ENCODE measurements at regions not wholly inside any gene's neighbourhood (a gene's known extent, or its start where the extent isn't known, plus 50 kb on each side); places are given as distances from the start of the nearest gene placed in this dataset.
"Not testable (repeated sequence)": the region's sequence is repeated elsewhere in the genome, so short reads cannot be mapped to it uniquely, and the experiment has no call there.

GRCh38 chr9:22658484-22658883 is 211.9 kb downstream of the DMRTA1 start:
- H3K27ac ChIP-seq (ENCODE audit: low read depth in 1 of 3, low read length in 2 of 3); FAIRE-seq: not testable (repeated sequence)
- WGBS, 3 donors = 60 to 70% (median 63%) methylated on average over 2 of the region's 2 CpGs

GRCh38 chr9:22682536-22682935 is 235.9 kb downstream of the DMRTA1 start:
- H3K4me3 ChIP-seq (ENCODE audit: low read depth in 1 of 3, low read length in 3 of 3) = no peak overlapping the region
- no peaks in the 10 kb centered on the region for H3K9me3 ChIP-seq (ENCODE audit: control insufficient read depth in 2 of 2, insufficient read depth in 1 of 2, low read depth in 1 of 2, low read length in 1 of 2)
- H3K4me1 ChIP-seq (ENCODE audit: control insufficient read depth in 3 of 3, insufficient read depth in 2 of 3, low read depth in 1 of 3, low read length in 2 of 3) = no peaks in the 10 kb centered on the region
- FAIRE-seq = no peak
- H3K27me3 ChIP-seq (ENCODE audit: control insufficient read depth in 3 of 3, insufficient read depth in 3 of 3, low read length in 3 of 3) = no peaks in the 10 kb centered on the region
- no peak overlapping the region for H3K27ac ChIP-seq (ENCODE audit: low read depth in 1 of 3, low read length in 2 of 3)
- WGBS, 3 donors = 20 to 41% (median 26%) methylated on average over 3 of the region's 3 CpGs
- DNase-seq = no peak
- no peaks in the 10 kb centered on the region for H3K36me3 ChIP-seq (ENCODE audit: control insufficient read depth in 3 of 3, insufficient read depth in 2 of 3, low read depth in 1 of 3, low read length in 3 of 3)

More at GRCh38 chr9:22658484-22658883, 211.9 kb downstream of the DMRTA1 start:
- DNase-seq; H3K9me3 ChIP-seq (ENCODE audit: control insufficient read depth in 2 of 2, insufficient read depth in 1 of 2, low read depth in 1 of 2, low read length in 1 of 2); H3K4me3 ChIP-seq (ENCODE audit: low read depth in 1 of 3, low read length in 3 of 3); H3K36me3 ChIP-seq (ENCODE audit: control insufficient read depth in 3 of 3, insufficient read depth in 2 of 3, low read depth in 1 of 3, low read length in 3 of 3); H3K4me1 ChIP-seq (ENCODE audit: control insufficient read depth in 3 of 3, insufficient read depth in 2 of 3, low read depth in 1 of 3, low read length in 2 of 3); H3K27me3 ChIP-seq (ENCODE audit: control insufficient read depth in 3 of 3, insufficient read depth in 3 of 3, low read length in 3 of 3): not testable (repeated sequence)

GRCh38 chr9:22682961-22683699 is 236.5 kb downstream of the DMRTA1 start:
- Histone ChIP-seq H3K27ac (ENCODE audit: low read depth in 1 of 3, low read length in 2 of 3) (no peak overlapping the region), H3K4me3 (ENCODE audit: low read depth in 1 of 3, low read length in 3 of 3) (no peak overlapping the region), H3K9me3 (ENCODE audit: control insufficient read depth in 2 of 2, insufficient read depth in 1 of 2, low read depth in 1 of 2, low read length in 1 of 2) (no peaks in the 10 kb centered on the region), H3K4me1 (ENCODE audit: control insufficient read depth in 3 of 3, insufficient read depth in 2 of 3, low read depth in 1 of 3, low read length in 2 of 3) (no peaks in the 10 kb centered on the region), H3K27me3 (ENCODE audit: control insufficient read depth in 3 of 3, insufficient read depth in 3 of 3, low read length in 3 of 3) (no peaks in the 10 kb centered on the region), H3K36me3 (ENCODE audit: control insufficient read depth in 3 of 3, insufficient read depth in 2 of 3, low read depth in 1 of 3, low read length in 3 of 3) (no peaks in the 10 kb centered on the region)
- WGBS, 3 donors = 30 to 39% (median 30%) methylated on average over 4 of the region's 4 CpGs
- DNase-seq (no peak), FAIRE-seq (no peak)

- no peaks in the 10 kb centered on the region for H3K27me3 ChIP-seq (ENCODE audit: control insufficient read depth in 3 of 3, insufficient read depth in 3 of 3, low read length in 3 of 3)
- DNase-seq (no peak), FAIRE-seq (no peak)
- 40 to 46% (median 41%) methylated on average over 2 of the region's 2 CpGs for WGBS, 3 donors
- H3K4me1 ChIP-seq (ENCODE audit: control insufficient read depth in 3 of 3, insufficient read depth in 2 of 3, low read depth in 1 of 3, low read length in 2 of 3) = no peaks in the 10 kb centered on the region
- no peaks in the 10 kb centered on the region for H3K9me3 ChIP-seq (ENCODE audit: control insufficient read depth in 2 of 2, insufficient read depth in 1 of 2, low read depth in 1 of 2, low read length in 1 of 2)
- no peak overlapping the region for H3K4me3 ChIP-seq (ENCODE audit: low read depth in 1 of 3, low read length in 3 of 3)
- H3K36me3 ChIP-seq (ENCODE audit: control insufficient read depth in 3 of 3, insufficient read depth in 2 of 3, low read depth in 1 of 3, low read length in 3 of 3) = no peaks in the 10 kb centered on the region
- no peak overlapping the region for H3K27ac ChIP-seq (ENCODE audit: low read depth in 1 of 3, low read length in 2 of 3)
These were observed 237.1 kb downstream of the DMRTA1 start for GRCh38 chr9:22683700-22684075.

- WGBS, 3 donors = 85 to 86% (median 86%) methylated on average over 2 of the region's 2 CpGs
- Histone ChIP-seq H3K36me3 (ENCODE audit: control insufficient read depth in 3 of 3, insufficient read depth in 2 of 3, low read depth in 1 of 3, low read length in 3 of 3) (no peaks in the 10 kb centered on the region), H3K4me1 (ENCODE audit: control insufficient read depth in 3 of 3, insufficient read depth in 2 of 3, low read depth in 1 of 3, low read length in 2 of 3) (no peaks in the 10 kb centered on the region), H3K4me3 (ENCODE audit: low read depth in 1 of 3, low read length in 3 of 3) (no peak overlapping the region), H3K27me3 (ENCODE audit: control insufficient read depth in 3 of 3, insufficient read depth in 3 of 3, low read length in 3 of 3) (no peaks in the 10 kb centered on the region), H3K27ac (ENCODE audit: low read depth in 1 of 3, low read length in 2 of 3) (no peak overlapping the region), H3K9me3 (ENCODE audit: control insufficient read depth in 2 of 2, insufficient read depth in 1 of 2, low read depth in 1 of 2, low read length in 1 of 2) (no peaks in the 10 kb centered on the region)
- FAIRE-seq (no peak), DNase-seq (no peak)
These were observed 246.5 kb downstream of the DMRTA1 start for GRCh38 chr9:22693156-22693555.

- DNase-seq (no peak), FAIRE-seq (no peak)
- Histone ChIP-seq H3K27me3 (ENCODE audit: control insufficient read depth in 3 of 3, insufficient read depth in 3 of 3, low read length in 3 of 3) (no peaks in the 10 kb centered on the region), H3K4me3 (ENCODE audit: low read depth in 1 of 3, low read length in 3 of 3) (no peak overlapping the region), H3K4me1 (ENCODE audit: control insufficient read depth in 3 of 3, insufficient read depth in 2 of 3, low read depth in 1 of 3, low read length in 2 of 3) (no peaks in the 10 kb centered on the region), H3K36me3 (ENCODE audit: control insufficient read depth in 3 of 3, insufficient read depth in 2 of 3, low read depth in 1 of 3, low read length in 3 of 3) (no peaks in the 10 kb centered on the region), H3K27ac (ENCODE audit: low read depth in 1 of 3, low read length in 2 of 3) (no peak overlapping the region), H3K9me3 (ENCODE audit: control insufficient read depth in 2 of 2, insufficient read depth in 1 of 2, low read depth in 1 of 2, low read length in 1 of 2) (no peaks in the 10 kb centered on the region)
These were observed 253.5 kb downstream of the DMRTA1 start for GRCh38 chr9:22700171-22700570.

GRCh38 chr9:22718653-22719052 is 272.0 kb downstream of the DMRTA1 start:
- H3K4me1 ChIP-seq (ENCODE audit: control insufficient read depth in 3 of 3, insufficient read depth in 2 of 3, low read depth in 1 of 3, low read length in 2 of 3) = no peaks in the 10 kb centered on the region
- no peaks in the 10 kb centered on the region for H3K9me3 ChIP-seq (ENCODE audit: control insufficient read depth in 2 of 2, insufficient read depth in 1 of 2, low read depth in 1 of 2, low read length in 1 of 2)
- H3K36me3 ChIP-seq (ENCODE audit: control insufficient read depth in 3 of 3, insufficient read depth in 2 of 3, low read depth in 1 of 3, low read length in 3 of 3) = no peaks in the 10 kb centered on the region
- H3K27ac ChIP-seq (ENCODE audit: low read depth in 1 of 3, low read length in 2 of 3) = no peak overlapping the region
- H3K4me3 ChIP-seq (ENCODE audit: low read depth in 1 of 3, low read length in 3 of 3) = no peak overlapping the region
- 74 to 85% (median 81%) methylated on average over 1 of the region's 1 CpG for WGBS, 3 donors
- FAIRE-seq (no peak), DNase-seq (no peak)
- no peaks in the 10 kb centered on the region for H3K27me3 ChIP-seq (ENCODE audit: control insufficient read depth in 3 of 3, insufficient read depth in 3 of 3, low read length in 3 of 3)

GRCh38 chr9:22722492-22722891 is 275.9 kb downstream of the DMRTA1 start:
- Histone ChIP-seq H3K4me1 (ENCODE audit: control insufficient read depth in 3 of 3, insufficient read depth in 2 of 3, low read depth in 1 of 3, low read length in 2 of 3) (no peaks in the 10 kb centered on the region), H3K36me3 (ENCODE audit: control insufficient read depth in 3 of 3, insufficient read depth in 2 of 3, low read depth in 1 of 3, low read length in 3 of 3) (no peaks in the 10 kb centered on the region), H3K4me3 (ENCODE audit: low read depth in 1 of 3, low read length in 3 of 3) (no peak overlapping the region), H3K27me3 (ENCODE audit: control insufficient read depth in 3 of 3, insufficient read depth in 3 of 3, low read length in 3 of 3) (no peaks in the 10 kb centered on the region), H3K27ac (ENCODE audit: low read depth in 1 of 3, low read length in 2 of 3) (no peak overlapping the region), H3K9me3 (ENCODE audit: control insufficient read depth in 2 of 2, insufficient read depth in 1 of 2, low read depth in 1 of 2, low read length in 1 of 2) (no peaks in the 10 kb centered on the region)
- 74 to 82% (median 76%) methylated on average over 2 of the region's 2 CpGs for whole genome bisulfite sequencing, 3 donors
- DNase-seq = no peak
- no peak for FAIRE-seq

- Histone ChIP-seq H3K9me3 (ENCODE audit: control insufficient read depth in 2 of 2, insufficient read depth in 1 of 2, low read depth in 1 of 2, low read length in 1 of 2) (no peaks in the 10 kb centered on the region), H3K4me3 (ENCODE audit: low read depth in 1 of 3, low read length in 3 of 3) (no peak overlapping the region), H3K36me3 (ENCODE audit: control insufficient read depth in 3 of 3, insufficient read depth in 2 of 3, low read depth in 1 of 3, low read length in 3 of 3) (no peaks in the 10 kb centered on the region), H3K27ac (ENCODE audit: low read depth in 1 of 3, low read length in 2 of 3) (no peak overlapping the region), H3K4me1 (ENCODE audit: control insufficient read depth in 3 of 3, insufficient read depth in 2 of 3, low read depth in 1 of 3, low read length in 2 of 3) (no peaks in the 10 kb centered on the region), H3K27me3 (ENCODE audit: control insufficient read depth in 3 of 3, insufficient read depth in 3 of 3, low read length in 3 of 3) (no peaks in the 10 kb centered on the region)
- no peak for FAIRE-seq
- no peak for DNase-seq
- 79 to 87% (median 84%) methylated on average over 3 of the region's 3 CpGs for WGBS, 3 donors
These were observed 285.2 kb downstream of the DMRTA1 start for GRCh38 chr9:22731786-22732185.
